ENCODE measurements at regions not wholly inside any gene's neighbourhood (a gene's known extent, or its start where the extent isn't known, plus 50 kb on each side); places are given as distances from the start of the nearest gene placed in this dataset.

- TF ChIP-seq CTCF (IDR thresholded peaks at IDR 0.05) (no peak), EP300 (IDR thresholded peaks at IDR 0.05) (no peak), POLR2A (IDR thresholded peaks at IDR 0.05) (no peak), POLR2AphosphoS5 (IDR thresholded peaks at IDR 0.05) (no peak)
These were observed 110.7 kb upstream of the CARD11 start for GRCh38 chr7:3154317-3154716.

All from gastroesophageal sphincter (tissue), 3 donors.